ENCODE measurements at regions not wholly inside any gene's neighbourhood (a gene's known extent, or its start where the extent isn't known, plus 50 kb on each side); places are given as distances from the start of the nearest gene placed in this dataset.

DNA sequence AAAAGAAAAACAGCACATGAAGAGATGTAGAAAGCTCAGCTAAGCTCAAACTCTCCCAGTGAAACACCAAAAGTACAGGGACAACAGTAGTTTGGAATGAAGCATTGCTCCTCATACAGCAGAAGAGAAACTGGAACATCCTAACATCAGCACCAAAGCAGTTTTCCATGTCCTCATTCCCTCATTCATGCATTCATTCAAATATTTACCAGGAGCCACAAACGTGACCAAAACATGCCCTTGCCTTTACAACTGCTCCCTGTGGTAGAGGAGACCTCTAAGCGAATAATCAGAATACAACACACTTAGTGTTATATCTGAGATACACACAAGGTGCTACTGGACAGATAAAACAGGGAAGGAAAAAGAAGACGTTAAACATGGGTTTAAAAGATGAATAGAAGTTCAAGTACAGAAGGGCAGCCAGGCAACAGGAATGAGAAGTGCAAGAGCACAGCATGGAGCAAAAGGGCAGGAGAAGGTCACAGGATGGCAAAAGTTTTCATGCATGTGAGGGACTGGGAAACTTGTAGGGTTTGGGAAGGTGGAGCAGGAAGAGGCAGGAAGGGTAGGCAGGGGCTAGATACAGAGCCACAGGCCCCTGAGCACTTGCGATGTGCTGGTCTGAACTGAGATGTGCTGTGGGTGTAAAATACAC lies 58.5 kb upstream of the LMCD1 start:
- no peak for DNase-seq
- H3K27ac Mint-ChIP-seq, result no peak overlapping the region
- peaks cover 3% of the 10 kb centered on the region for H3K27me3 Mint-ChIP-seq
- H3K4me1 Mint-ChIP-seq, result no peaks in the 10 kb centered on the region
- peaks cover 3% of the 10 kb centered on the region for H3K9me3 Mint-ChIP-seq
- ChIA-PET POLR2A (no interaction called here), CTCF (interaction anchor here (1.5 kb wide), 1 partner anchor 59 kb away, joined by 3 read pairs; the partner anchor contains the start of gene LMCD1)
- H3K4me3 Mint-ChIP-seq, result no peak overlapping the region
- H3K36me3 Mint-ChIP-seq (ENCODE audit: low read depth), result no peaks in the 10 kb centered on the region

DNA sequence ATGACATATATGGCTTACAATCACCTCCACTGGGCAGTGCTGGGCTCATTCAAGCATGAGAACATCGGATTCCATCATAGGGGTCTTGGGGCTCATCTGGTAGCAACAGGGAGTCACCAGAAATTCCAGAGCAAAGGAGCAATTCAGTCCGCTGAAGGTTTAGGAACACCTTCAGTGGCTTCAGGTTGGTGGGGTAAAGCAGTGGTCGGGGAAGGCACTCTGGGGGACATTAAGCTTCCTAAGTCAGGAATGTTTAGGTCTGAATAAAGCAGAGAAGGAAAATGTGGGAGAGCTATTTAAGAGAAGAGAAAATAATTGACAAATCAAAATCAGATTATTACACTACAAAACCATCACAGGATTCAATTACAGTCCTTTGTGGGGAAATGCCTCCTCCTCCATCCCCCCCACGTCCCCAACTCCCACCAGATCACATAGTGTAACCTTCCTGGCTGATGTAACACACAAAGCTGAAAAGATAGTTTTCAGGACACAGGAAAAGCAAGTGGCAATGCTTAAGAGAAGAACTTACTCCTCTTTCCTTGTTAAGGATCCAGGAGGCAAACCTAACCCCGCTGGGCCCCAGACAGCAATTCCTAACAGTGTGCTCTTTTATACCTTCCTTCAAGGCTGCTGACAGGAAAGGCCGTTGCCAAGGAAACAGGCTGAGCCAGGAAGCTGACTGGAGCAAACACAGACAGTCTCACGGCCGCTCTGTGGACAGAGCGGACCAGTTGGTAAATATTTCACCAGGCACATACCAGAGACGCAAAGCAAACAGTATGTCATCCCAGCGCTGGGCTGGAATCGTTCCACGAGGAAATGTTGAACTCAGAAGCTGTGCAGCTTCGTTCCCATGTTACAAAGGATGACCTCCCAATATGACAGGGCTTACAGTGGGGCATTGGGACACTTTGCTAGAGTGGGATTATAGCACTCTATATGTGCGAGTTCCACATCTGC lies 57.5 kb upstream of the LMCD1 start:
- no peak overlapping the region for H3K27ac Mint-ChIP-seq
- no peaks in the 10 kb centered on the region for H3K9me3 Mint-ChIP-seq
- ChIA-PET CTCF (interaction anchor here (0.5 kb wide), 1 partner anchor 183 kb away, joined by 3 read pairs; no protein-coding TSS in a partner anchor), POLR2A (no interaction called here)
- DNase-seq, result no peak
- H3K27me3 Mint-ChIP-seq, result peaks cover 3% of the 10 kb centered on the region
- no peaks in the 10 kb centered on the region for H3K4me1 Mint-ChIP-seq
- no peak overlapping the region for H3K4me3 Mint-ChIP-seq
- H3K36me3 Mint-ChIP-seq (ENCODE audit: low read depth), result no peaks in the 10 kb centered on the region

DNA sequence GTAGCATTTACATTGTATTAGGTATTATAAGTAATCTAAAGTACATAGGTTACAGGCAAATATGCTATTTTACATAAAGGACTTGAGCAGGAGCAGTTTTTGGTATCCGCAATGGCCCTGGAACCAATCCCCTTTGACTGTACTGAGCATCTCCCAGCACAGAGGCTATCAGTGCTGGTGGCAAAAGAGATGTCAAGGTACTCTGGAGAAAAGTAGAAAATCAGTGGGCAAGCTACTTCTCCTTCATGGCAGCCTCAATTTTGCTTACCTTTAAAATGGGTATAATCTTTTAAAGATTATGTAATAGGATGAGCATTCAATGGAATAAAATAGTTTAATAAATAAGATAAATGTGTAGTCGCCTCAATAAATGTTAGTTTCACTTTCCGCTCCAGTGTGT lies 56.7 kb upstream of the LMCD1 start:
- no peaks in the 10 kb centered on the region for H3K9me3 Mint-ChIP-seq
- no peak for DNase-seq
- ChIA-PET CTCF (interaction anchor here (0.5 kb wide), 1 partner anchor 182 kb away, joined by 3 read pairs; no protein-coding TSS in a partner anchor), POLR2A (no interaction called here)
- no peaks in the 10 kb centered on the region for H3K4me1 Mint-ChIP-seq
- H3K36me3 Mint-ChIP-seq (ENCODE audit: low read depth), result no peaks in the 10 kb centered on the region
- no peak overlapping the region for H3K27ac Mint-ChIP-seq
- no peak overlapping the region for H3K4me3 Mint-ChIP-seq
- peaks cover 3% of the 10 kb centered on the region for H3K27me3 Mint-ChIP-seq

DNA sequence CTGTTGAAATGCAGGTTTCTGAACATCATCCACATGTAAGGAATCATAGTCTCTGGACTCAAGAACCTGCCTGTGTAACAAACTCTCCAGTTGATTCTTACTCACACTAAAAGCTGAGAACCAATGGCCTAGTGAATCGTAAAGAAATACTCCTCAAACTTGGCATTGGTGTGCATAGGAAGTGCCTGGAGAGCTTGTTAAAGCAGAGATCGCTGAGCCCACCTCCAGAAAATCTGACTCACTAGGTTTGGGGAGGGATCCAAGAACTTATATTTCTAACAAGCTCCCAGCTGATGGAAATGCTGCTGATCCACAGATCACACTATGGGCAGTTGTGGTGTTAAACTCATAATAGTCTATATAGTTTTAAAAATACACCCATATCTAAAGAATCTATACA lies 55.8 kb upstream of the LMCD1 start:
- no peaks in the 10 kb centered on the region for H3K9me3 Mint-ChIP-seq
- POLR2A ChIA-PET, result no interaction called here

DNA sequence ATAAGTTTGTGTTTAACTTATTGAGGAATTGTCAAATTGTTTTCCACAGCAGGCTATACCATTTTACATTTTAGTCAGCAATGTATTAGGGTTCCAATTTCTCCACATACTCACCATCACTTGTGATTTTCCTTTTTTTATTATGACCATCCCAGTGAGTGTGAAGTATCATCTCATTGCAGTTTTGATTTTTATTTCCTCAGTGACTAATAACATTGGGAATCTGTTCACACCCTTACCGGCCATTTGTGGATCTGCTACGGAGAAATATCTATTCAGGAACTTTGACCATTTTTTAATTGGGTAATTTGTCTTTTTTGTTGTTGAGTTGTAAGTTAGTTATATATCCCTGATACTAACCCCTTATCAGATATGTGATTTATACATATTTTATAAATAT lies 54.8 kb upstream of the LMCD1 start:
- Mint-ChIP-seq H3K27ac (no peak overlapping the region), H3K27me3 (peaks cover 5% of the 10 kb centered on the region), H3K9me3 (no peaks in the 10 kb centered on the region), H3K4me1 (no peaks in the 10 kb centered on the region), H3K4me3 (no peak overlapping the region), H3K36me3 (ENCODE audit: low read depth) (no peaks in the 10 kb centered on the region)
- DNase-seq, result no peak
- CTCF ChIA-PET, result no interaction called here
- POLR2A ChIA-PET, result no interaction called here

More for the DNA sequence above, 55.8 kb upstream of the LMCD1 start:
- H3K36me3 Mint-ChIP-seq (ENCODE audit: low read depth), result no peaks in the 10 kb centered on the region
- CTCF ChIA-PET, result no interaction called here
- H3K4me1 Mint-ChIP-seq, result no peaks in the 10 kb centered on the region
- no peak overlapping the region for H3K27ac Mint-ChIP-seq
- no peak for DNase-seq
- peaks cover 3% of the 10 kb centered on the region for H3K27me3 Mint-ChIP-seq
- no peak overlapping the region for H3K4me3 Mint-ChIP-seq

DNA sequence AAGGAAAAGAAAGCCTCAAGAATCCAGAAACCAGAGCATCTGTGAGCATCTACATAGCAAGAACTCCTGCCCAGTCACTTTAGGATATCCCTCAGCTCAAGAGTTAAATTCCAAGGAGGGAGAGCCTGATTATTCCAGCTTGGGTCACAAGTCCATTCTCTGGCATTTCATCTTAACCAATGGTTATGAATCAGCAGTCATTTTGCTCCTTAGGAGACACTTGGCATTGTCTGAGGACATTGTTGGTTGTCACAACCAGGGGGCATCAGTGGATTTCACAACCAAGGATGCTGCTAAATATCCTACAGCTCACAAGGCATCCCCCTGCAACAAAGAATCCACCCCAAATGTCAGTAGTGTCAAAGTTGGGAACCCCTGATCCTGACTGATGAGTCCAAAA lies 51.0 kb upstream of the LMCD1 start:
- CTCF ChIA-PET, result no interaction called here
- no peaks in the 10 kb centered on the region for H3K9me3 Mint-ChIP-seq
- H3K4me1 Mint-ChIP-seq, result no peaks in the 10 kb centered on the region
- no peak for DNase-seq
- no peak overlapping the region for H3K27ac Mint-ChIP-seq
- H3K36me3 Mint-ChIP-seq (ENCODE audit: low read depth), result no peaks in the 10 kb centered on the region
- H3K27me3 Mint-ChIP-seq, result peaks cover 7% of the 10 kb centered on the region
- no peak overlapping the region for H3K4me3 Mint-ChIP-seq
- POLR2A ChIA-PET, result no interaction called here

DNA sequence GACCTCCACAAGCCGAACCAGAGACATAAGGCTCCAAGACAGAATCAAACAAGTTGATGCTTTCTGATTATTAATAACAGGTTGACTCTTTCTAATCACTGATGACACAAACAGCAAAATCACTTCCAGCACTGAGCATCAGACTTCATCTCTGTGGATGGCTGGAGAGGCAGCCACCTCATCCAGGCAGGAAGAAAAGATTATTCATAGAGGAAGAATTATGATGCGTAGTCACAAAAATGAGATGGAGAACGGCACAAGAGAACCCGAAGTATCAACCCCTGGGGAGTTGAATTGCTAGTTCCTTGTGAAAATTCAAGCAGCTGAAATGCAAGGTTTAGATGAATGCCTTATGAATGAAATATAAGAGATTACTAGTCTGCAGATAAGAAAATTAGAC lies 49.9 kb upstream of the LMCD1 start:
- H3K36me3 Mint-ChIP-seq (ENCODE audit: low read depth), result no peaks in the 10 kb centered on the region
- no peak for DNase-seq
- no peak overlapping the region for H3K27ac Mint-ChIP-seq
- H3K9me3 Mint-ChIP-seq, result no peaks in the 10 kb centered on the region
- peaks cover 7% of the 10 kb centered on the region for H3K27me3 Mint-ChIP-seq
- POLR2A ChIA-PET, result no interaction called here
- CTCF ChIA-PET, result no interaction called here
- H3K4me1 Mint-ChIP-seq, result no peaks in the 10 kb centered on the region
- H3K4me3 Mint-ChIP-seq, result no peak overlapping the region
